8988T (cell line): ENCODE measurements at regions not wholly inside any gene's neighbourhood (a gene's known extent, or its start where the extent isn't known, plus 50 kb on each side); places are given as distances from the start of the nearest gene placed in this dataset.
"Not testable (repeated sequence)": the region's sequence is repeated elsewhere in the genome, so short reads cannot be mapped to it uniquely, and the experiment has no call there.

Source experiments
- DNase-seq: peaks from one replicate; pipeline ENCODE4 v3.0.0; 2011

DNA sequence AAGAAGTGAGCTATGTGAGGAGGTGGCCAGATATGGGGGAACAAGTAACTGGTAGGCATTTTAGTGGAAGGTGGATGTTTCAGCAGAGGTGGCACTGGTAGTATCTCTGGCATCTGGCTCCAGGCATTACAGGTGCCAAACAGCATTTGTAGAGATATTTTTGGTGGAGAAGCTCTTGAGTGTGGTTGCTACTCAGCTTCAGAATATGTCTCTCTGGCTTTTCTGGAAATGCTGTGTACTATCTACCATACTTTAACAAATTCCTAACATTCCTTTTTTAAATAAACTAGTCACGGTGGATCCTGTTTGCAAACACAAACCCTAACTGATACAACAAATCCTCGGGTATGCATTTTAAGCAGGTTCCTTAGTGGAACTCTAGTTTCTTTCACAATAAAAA, 128.0 kb downstream of the BARX2 start:
- DNase-seq = no peak

DNA sequence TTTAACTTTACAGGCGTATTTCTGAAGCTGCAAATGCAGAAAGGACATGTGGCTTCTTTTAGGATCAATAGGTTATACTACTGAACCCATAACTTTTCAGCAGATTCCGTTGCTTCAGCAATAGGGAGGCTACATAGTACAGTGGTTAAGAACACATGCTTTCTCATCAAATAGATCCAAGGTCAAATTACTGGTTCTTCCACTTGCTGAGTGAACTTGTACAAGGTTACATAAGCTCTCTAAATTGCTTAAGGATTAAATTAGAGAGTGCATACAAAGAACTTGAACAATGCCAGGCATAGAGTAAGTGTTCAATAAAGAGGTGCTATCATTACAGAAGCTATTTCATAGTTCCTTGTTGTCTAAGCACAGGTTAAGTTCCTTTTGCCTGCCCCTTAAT, 129.6 kb downstream of the BARX2 start:
- no peak for DNase-seq

- no peak for DNase-seq
Observed at GRCh38 chr11:129508163-129508562, 132.5 kb downstream of the BARX2 start.

- DNase-seq = no peak
Observed at GRCh38 chr11:129528296-129528695, 152.6 kb downstream of the BARX2 start.

GRCh38 chr11:129530154-129530895, 154.7 kb downstream of the BARX2 start:
- no peak for DNase-seq

DNA sequence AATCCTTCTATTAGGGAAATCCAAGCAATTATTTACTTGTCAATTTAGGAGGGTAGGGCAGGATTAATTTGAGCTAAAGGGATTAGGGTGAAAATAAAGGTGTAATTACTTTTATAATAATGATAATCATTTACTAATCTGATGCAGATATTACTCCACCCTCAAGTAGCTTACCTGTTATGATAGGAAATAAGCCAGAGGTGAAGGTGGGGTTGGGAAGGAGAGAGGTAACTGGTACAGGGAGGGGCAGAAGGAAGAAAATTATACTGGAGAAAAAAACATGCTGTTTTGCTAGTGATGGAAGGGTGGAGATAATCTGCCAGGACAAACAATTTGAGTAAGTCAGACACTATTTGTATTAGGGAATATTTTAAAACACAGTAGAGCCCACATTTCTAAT, 157.7 kb downstream of the BARX2 start:
- no peak for DNase-seq

DNA sequence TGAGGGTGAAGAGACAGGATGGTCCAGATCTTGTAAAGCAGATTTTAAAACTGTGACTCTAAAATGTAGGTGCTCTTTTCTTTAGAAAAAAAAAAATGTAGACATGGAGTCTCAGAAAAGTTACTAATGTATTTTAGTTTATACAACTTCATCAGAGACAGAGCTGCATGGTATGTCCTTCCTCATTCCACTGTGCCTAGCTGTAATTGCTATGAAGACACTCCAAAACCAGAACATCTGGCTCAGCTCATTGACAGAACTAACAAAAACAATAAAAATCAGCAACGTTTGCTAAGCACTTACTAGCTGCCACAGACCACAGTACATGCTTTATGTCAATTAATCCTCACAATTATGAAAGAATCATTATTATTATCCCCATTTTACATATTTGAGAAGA, 160.7 kb downstream of the BARX2 start:
- no peak for DNase-seq

DNA sequence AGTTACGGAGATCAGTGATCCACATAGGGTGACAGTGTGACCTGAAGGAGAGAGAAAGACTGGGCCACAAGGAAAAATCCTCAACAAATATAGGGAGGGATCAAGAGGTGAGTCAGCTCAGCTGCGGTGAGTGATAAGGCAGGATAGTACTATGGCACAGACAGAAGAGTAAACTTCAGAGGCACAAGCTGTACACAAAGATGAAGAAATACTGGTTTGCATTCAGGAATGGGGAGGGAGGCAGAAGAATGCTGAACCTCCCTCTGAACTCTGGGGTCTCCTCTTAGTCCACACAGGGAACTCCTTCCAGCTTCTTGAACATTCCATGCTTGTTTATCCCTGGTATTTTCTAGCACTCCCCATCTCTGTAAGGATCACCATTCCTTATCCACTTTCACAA, 162.7 kb downstream of the BARX2 start:
- DNase-seq = no peak

- no peak for DNase-seq
Observed at GRCh38 chr11:129543515-129544290, 168.1 kb downstream of the BARX2 start.

DNA sequence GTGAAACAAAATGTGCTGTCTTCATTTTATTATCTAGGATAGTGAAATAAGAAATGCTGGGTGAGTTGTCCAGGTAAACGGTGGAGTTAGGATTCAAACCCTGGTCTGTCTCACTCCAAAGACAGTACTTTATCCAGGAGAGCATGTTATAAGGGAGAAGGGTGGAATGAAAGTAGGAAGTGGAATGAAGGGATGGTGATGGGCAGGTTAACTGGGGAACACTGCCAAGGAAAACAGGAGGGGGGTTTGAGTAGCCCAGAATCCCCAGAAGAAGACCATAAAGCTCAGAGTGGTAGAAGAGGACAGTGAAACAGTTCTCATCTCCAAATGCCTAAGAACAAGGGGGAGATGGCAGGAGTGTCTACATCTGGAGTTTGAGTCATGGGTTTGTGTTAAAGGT, 169.0 kb downstream of the BARX2 start:
- no peak for DNase-seq

- no peak for DNase-seq
Observed at GRCh38 chr11:129546266-129546665, 170.6 kb downstream of the BARX2 start.

- no peak for DNase-seq
Observed at GRCh38 chr11:129557421-129557820, 181.8 kb downstream of the BARX2 start.

DNA sequence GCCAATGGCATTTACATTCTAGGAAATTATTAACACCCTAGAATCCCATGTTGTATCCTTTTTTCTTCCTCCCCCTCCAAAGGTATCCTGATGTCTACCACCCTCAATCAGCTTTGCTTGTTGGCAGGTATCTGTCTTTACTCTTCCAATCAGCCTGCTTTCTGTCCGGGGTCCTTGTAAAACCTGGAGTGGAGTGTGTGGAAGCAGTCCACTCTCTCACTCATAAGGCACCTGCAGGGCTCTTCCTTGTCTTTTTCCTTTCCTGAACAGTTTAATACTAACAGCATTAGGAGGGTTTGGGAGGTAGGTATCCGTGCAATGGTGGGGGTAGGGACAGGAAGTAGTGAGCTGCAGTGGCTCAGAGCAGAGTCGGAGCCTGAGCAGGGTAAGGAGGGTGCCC, 193.4 kb downstream of the BARX2 start:
- DNase-seq = no peak

DNA sequence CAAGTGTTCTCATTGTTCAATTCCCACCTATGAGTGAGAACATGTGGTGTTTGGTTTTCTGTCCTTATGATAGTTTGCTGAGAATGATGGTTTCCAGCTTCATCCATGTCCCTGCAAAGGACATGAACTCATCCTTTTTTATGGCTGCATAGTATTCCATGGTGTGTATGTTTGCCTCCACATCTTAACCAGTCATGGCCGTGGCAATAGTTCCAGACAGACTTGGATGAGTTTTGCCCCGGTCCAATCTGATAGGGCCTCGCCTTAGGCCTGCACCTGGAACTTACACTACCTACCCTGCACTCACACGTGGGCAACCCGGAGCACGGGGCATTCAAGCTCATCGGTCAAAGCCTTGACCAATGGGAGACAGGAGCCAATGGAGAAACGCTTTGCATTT, 197.0 kb downstream of the BARX2 start:
- DNase-seq = not testable (repeated sequence)

DNA sequence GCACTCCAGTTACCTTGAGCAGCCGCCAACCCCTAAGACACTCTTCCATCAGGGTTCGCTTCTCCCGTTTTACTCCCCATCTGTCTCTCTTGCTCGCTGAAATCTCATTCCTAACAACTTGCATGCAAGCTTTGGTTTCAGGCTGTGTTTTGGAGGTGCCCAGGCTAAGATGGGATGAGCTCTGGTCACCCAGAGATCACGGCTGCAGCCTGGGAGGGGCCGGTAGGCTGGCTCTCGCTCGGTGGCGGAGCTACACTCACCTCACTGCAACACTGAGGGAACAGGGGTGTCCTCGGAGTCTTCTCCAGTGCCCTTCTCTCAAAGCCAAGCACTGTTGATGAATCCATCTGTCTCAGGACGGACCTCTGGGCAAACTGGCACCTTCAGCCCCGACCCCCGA, 197.5 kb downstream of the BARX2 start:
- no peak for DNase-seq

- DNase-seq = no peak
Observed at GRCh38 chr11:129574431-129574830, 198.8 kb downstream of the BARX2 start.

GRCh38 chr11:129576652-129577051, 201.0 kb downstream of the BARX2 start:
- DNase-seq = no peak

DNA sequence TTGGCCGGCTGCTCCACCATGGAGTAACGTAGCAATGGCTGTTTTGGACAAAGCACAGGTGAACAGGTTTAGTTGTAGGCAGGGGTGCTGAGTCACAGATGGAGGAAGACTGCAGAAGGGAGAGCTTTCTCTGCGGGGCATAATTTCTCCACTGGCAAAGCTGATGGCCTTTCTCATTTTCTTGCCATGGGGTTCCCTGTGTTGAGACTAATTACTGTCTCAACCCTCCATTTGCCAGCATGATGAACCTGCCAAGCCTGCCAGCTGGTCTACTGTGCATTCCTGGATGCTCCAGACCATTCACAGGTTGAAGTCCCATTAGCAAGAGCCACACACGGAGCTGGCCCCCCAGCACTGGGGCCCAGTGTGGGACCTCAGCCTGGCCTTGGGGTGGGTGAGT, 202.4 kb downstream of the BARX2 start:
- DNase-seq = no peak

DNA sequence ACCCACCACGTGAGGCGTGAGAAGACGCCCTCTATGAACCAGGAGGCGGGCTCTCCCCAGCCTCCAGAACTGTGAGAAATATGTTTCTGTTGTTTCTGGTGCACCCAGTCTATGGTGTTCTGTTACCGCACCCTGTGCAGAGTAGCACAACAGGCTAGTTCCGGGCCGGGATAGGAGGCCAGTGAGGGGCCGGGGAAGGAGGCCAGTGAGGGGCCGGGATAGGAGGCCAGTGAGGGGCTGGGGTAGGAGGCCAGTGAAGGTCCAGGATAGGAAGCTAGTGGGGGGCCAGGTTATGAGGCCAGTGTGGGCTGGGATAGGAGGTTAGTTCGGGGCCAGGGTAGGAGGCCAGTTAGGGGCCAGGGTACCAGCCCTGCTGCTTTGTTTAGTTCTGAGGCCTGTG, 204.6 kb downstream of the BARX2 start:
- no peak for DNase-seq

DNA sequence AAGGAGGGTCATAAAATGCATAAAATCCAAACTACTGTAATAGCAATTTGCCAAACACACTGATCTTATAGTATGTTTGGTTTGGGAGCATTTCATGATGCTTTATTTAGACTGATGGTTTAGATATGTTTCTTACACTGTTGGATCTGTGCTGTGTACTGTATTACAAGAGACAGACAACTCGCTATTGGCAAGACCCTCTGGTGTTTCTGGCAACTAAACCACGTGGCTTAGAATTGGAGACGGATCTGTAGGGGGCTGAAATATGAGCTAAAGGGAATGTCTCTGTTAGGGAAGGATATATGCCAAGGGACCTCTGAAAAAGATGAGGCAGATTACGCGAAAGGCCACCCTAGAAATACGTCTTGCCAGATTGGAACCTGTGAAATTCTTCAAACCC, 208.7 kb downstream of the BARX2 start:
- no peak for DNase-seq

GRCh38 chr11:129589190-129589860, 213.7 kb downstream of the BARX2 start:
- DNase-seq = no peak

DNA sequence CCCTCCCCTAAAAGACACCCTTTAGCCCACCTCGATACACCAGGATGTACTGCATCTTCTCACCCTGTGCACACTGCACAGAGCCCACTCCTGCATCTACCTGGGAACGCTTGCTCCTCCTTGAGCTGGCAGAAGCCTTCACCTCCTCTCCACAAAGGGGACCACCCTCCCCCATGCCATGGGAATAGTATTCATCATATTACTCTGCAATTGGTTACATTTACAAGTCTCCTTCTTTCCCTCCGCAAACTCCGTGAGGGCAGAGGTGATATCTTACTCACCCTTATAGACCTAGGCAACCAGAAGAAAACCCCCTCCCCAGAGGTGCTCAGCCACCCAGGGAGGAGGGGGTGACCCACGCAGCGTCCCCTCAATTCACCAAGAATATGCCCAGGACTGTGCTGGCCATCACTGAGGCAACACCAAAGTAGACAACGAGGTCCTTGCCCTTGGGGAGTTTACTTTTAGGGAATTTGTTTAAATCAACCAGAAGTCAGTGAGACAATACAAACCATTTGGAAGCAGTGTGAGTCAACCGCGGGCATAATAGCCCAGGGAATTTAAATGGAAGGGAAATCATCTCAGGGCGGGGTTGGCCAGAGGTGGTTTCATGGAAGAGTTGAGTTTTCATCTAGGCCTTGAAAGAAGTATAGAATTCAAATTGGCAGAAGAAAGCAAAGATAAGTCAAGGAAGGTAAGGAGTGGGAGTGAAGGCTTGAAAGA, 214.5 kb downstream of the BARX2 start:
- no peak for DNase-seq

- no peak for DNase-seq
Observed at GRCh38 chr11:129590753-129591475, 215.3 kb downstream of the BARX2 start.
